ENCODE measurements at regions not wholly inside any gene's neighbourhood (a gene's known extent, or its start where the extent isn't known, plus 50 kb on each side); places are given as distances from the start of the nearest gene placed in this dataset.

GRCh38 chr9:90198956-90199355 lies 443.7 kb downstream of the DIRAS2 start:
- TF ChIP-seq EP300 (IDR thresholded peaks at IDR 0.05) (no peak), CTCF (IDR thresholded peaks at IDR 0.05) (no peak), POLR2A (IDR thresholded peaks at IDR 0.05) (no peak)

Measured in upper lobe of left lung (tissue), 4 donors.